NCI-H524 (cell line): ENCODE measurements at regions not wholly inside any gene's neighbourhood (a gene's known extent, or its start where the extent isn't known, plus 50 kb on each side); places are given as distances from the start of the nearest gene placed in this dataset.

Experiments used
- DNase-seq, 2 experiments: peaks; one replicate each; lab custom pipeline; 2025; lab: John Stamatoyannopoulos, UW

GRCh38 chr7:31175672-31176071, 123.6 kb downstream of the ADCYAP1R1 start:
- no peak for DNase-seq

GRCh38 chr7:31171984-31172383, 119.9 kb downstream of the ADCYAP1R1 start:
- DNase-seq = no peak

- DNase-seq = no peak
Measured at GRCh38 chr7:31171216-31171785, 119.2 kb downstream of the ADCYAP1R1 start.
